Ovary (tissue), 7 donors: ENCODE measurements at regions not wholly inside any gene's neighbourhood (a gene's known extent, or its start where the extent isn't known, plus 50 kb on each side); places are given as distances from the start of the nearest gene placed in this dataset.

Source experiments
- DNase-seq, 5 donors: peaks; one replicate each; pipeline ENCODE4 v3.0.0-alpha.2; 2019 to 2020
- H3K27ac ChIP-seq, 2 donors: fragments of 200-600 bp; one replicate each; pipeline versions ENCODE4 v1.5.1 to v1.8.0; 2019 to 2022
- H3K27me3 ChIP-seq: fragments of 200-600 bp; one replicate; pipeline ENCODE4 v1.8.0; 2022
- H3K36me3 ChIP-seq: fragments of 200-600 bp; sonication (generic); one replicate; pipeline ENCODE4 v1.5.1; 2019
- H3K4me1 ChIP-seq: one replicate; pipeline ENCODE4 v1.8.1; 2013; ENCODE audit warnings: mild to moderate bottlenecking, moderate library complexity; ENCODE audit not compliant: insufficient read depth
- H3K4me3 ChIP-seq: fragments of 200-600 bp; sonication (generic); one replicate; pipeline ENCODE4 v1.5.1; 2017
- H3K9me3 ChIP-seq, 2 donors: fragments of 200-600 bp in 1 of 2; sonication (generic) in 1 of 2; one replicate each; pipeline versions ENCODE4 v1.5.1 to v1.8.1; 2013 to 2019; ENCODE audit warnings: mild to moderate bottlenecking in 1 of 2, moderate library complexity in 1 of 2
- EP300 ChIP-seq: sonication (generic); formaldehyde crosslinking; IDR thresholded peaks from one replicate; pipeline ENCODE4 v1.6.1; 2017; ENCODE audit warnings: antibody characterized with exemption
- POLR2A ChIP-seq: fragments of 450-650 bp; IDR thresholded peaks from one replicate; pipeline ENCODE4 v1.6.1; 2017; ENCODE audit warnings: antibody characterized with exemption, mild to moderate bottlenecking, moderate library complexity
- WGBS, 3 donors: extraction: QIAGEN DNeasy Blood & Tissue Kit in 1 of 3; methylation state at CpG; one replicate each; pipeline versions ENCODE4 v1.1.5 to v1.1.7; 2013 to 2017; 5-methylcytosine and 5-hydroxymethylcytosine counted together
- intact Hi-C, 4 donors: fragments of 100-400 bp; cut with DNase I; formaldehyde crosslinking; loops; one replicate each; pipeline versions ENCODE4 v1.11.0 to v1.15.1; 2022 to 2023
- TF ChIP-seq, protein P1 (sequence below), 3 donors: fragments of 450-650 bp in 2 of 3; fragments of 200-600 bp in 1 of 3; IDR thresholded peaks; one replicate each; pipeline versions ENCODE4 v1.5.1 to v1.8.0; 2016 to 2022; ENCODE audit warnings: antibody characterized with exemption in 3 of 3, mild to moderate bottlenecking in 1 of 3
- donor health status: DM: no; HTN: no; CAD: no; lungs with moderate emphysema.
- donor health status: DM: no; HTN: no; CAD: no.
- donor health status: Bipolar disorder and iron deficiency.
- donor health status: DM: no; HTN: no; CAD: no.
- donor health status: DM: yes; HTN: yes; CAD: no.

DNA sequence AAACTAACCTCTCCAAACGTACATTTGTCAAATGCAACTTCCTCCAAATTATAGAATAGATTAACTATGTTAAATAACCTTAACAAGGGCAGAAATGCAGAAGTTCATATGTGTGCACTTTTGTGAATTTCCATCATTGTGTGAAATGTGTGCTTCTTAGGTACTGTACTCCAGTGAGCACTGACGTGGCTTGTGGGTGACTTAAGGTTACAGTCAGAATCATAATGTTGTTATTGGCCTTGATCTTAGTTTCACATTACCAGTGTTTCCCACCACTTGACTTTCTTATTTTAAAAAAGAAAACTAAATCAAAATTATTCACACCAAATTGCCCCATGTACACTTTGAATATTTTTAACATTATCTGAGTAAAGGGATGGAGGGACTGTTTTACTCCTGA lies 155.1 kb upstream of the FZD8 start:
- Histone ChIP-seq H3K4me3 (no peak overlapping the region), H3K36me3 (no peaks in the 10 kb centered on the region), H3K27ac (no peak overlapping the region), H3K27me3 (no peaks in the 10 kb centered on the region), H3K4me1 (no peaks in the 10 kb centered on the region), H3K9me3 (no peaks in the 10 kb centered on the region)
- no peak for DNase-seq
- 46 to 64% (median 55%) methylated on average over 2 of the region's 2 CpGs for WGBS, 3 donors
- intact Hi-C loops, result no loop called here
- TF ChIP-seq EP300, result no peak
- TF ChIP-seq, protein P1, sequence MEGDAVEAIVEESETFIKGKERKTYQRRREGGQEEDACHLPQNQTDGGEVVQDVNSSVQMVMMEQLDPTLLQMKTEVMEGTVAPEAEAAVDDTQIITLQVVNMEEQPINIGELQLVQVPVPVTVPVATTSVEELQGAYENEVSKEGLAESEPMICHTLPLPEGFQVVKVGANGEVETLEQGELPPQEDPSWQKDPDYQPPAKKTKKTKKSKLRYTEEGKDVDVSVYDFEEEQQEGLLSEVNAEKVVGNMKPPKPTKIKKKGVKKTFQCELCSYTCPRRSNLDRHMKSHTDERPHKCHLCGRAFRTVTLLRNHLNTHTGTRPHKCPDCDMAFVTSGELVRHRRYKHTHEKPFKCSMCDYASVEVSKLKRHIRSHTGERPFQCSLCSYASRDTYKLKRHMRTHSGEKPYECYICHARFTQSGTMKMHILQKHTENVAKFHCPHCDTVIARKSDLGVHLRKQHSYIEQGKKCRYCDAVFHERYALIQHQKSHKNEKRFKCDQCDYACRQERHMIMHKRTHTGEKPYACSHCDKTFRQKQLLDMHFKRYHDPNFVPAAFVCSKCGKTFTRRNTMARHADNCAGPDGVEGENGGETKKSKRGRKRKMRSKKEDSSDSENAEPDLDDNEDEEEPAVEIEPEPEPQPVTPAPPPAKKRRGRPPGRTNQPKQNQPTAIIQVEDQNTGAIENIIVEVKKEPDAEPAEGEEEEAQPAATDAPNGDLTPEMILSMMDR (IDR thresholded peaks at IDR 0.05), result no peak
- no peak for TF ChIP-seq POLR2A

GRCh38 chr10:35795131-35795824 lies 153.2 kb upstream of the FZD8 start:
- no peaks in the 10 kb centered on the region for H3K4me1 ChIP-seq
- no peaks in the 10 kb centered on the region for H3K36me3 ChIP-seq
- no peaks in the 10 kb centered on the region for H3K9me3 ChIP-seq
- TF ChIP-seq POLR2A, result no peak
- TF ChIP-seq, protein P1 (IDR thresholded peaks at IDR 0.05), result no peak
- no peak for TF ChIP-seq EP300
- H3K27me3 ChIP-seq, result no peaks in the 10 kb centered on the region
- no peak overlapping the region for H3K4me3 ChIP-seq
- no peak for DNase-seq
- intact Hi-C loops, result no loop called here
- 80 to 87% (median 84%) methylated on average over 13 of the region's 13 CpGs for WGBS, 3 donors
- no peak overlapping the region for H3K27ac ChIP-seq

DNA sequence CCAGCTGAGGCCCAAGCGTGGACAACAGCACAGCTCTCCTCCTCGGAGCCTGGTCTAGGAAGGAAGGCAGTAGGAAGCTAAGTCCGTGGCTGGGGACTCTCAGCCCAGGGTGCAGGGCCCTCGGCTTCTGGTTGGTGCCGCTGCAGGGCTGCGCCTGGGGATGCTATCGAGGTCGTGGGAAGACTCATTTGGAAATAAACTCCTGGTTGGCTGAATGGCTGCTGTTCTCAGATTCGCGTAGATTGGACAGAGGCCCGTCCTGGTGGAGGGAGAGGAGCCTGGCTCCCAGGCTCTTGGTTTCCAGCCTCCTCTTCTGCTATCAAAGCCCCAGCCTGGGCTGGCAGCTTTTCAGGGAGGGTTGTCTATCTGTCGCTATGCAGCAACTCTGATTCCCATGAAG lies 152.6 kb upstream of the FZD8 start:
- no peak overlapping the region for H3K27ac ChIP-seq
- H3K4me3 ChIP-seq, result no peak overlapping the region
- H3K4me1 ChIP-seq, result no peaks in the 10 kb centered on the region
- H3K36me3 ChIP-seq, result no peaks in the 10 kb centered on the region
- 89 to 91% (median 91%) methylated on average over 12 of the region's 12 CpGs for WGBS, 3 donors
- no peaks in the 10 kb centered on the region for H3K9me3 ChIP-seq
- intact Hi-C loops, result no loop called here
- H3K27me3 ChIP-seq, result no peaks in the 10 kb centered on the region
- no peak for DNase-seq
- TF ChIP-seq EP300 (no peak), POLR2A (no peak)
- TF ChIP-seq, protein P1 (IDR thresholded peaks at IDR 0.05), result no peak

DNA sequence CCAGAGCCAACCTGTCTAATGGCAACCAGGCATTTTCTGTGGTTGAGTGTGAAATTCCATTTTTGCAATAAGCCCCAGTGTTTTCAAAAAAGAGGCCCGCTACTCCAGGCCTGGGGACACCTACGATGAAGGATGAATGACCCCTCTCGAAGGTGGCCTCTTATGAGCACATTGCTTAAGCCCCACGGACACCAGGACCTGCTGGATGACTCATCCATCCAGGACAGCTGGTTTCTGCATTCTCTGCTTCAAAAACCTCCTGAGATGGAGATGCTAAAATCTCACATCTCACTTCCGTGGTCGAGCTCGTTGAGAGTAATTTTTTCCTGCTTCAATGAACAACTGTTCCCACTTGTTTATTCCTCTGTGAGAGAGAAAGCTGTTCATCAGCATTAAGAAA lies 150.2 kb upstream of the FZD8 start:
- no peaks in the 10 kb centered on the region for H3K4me1 ChIP-seq
- DNase-seq, result no peak
- H3K4me3 ChIP-seq, result no peak overlapping the region
- WGBS, 3 donors, result 80 to 88% (median 85%) methylated on average over 7 of the region's 7 CpGs
- intact Hi-C loops, result no loop called here
- no peak for TF ChIP-seq POLR2A
- TF ChIP-seq EP300, result no peak
- TF ChIP-seq, protein P1 (IDR thresholded peaks at IDR 0.05), result no peak
- no peak overlapping the region for H3K27ac ChIP-seq
- H3K9me3 ChIP-seq, result no peaks in the 10 kb centered on the region
- H3K36me3 ChIP-seq, result no peaks in the 10 kb centered on the region
- no peaks in the 10 kb centered on the region for H3K27me3 ChIP-seq
